Liver (tissue), 2 donors: ENCODE measurements at regions not wholly inside any gene's neighbourhood (a gene's known extent, or its start where the extent isn't known, plus 50 kb on each side); places are given as distances from the start of the nearest gene placed in this dataset.

Source experiments
- HNF4A ChIP-seq, 2 donors: conservative IDR thresholded peaks; 2 replicates each; pipeline ENCODE4 v1.6.1; 2016; ENCODE audit warnings: antibody characterized with exemption in 2 of 2, mild to moderate bottlenecking in 2 of 2
- RAD21 ChIP-seq, 2 donors: IDR thresholded peaks; 2 replicates each; pipeline ENCODE4 v1.6.1; 2016; ENCODE audit warnings: antibody characterized with exemption in 2 of 2, mild to moderate bottlenecking in 2 of 2
- donor health status: healthy.

DNA sequence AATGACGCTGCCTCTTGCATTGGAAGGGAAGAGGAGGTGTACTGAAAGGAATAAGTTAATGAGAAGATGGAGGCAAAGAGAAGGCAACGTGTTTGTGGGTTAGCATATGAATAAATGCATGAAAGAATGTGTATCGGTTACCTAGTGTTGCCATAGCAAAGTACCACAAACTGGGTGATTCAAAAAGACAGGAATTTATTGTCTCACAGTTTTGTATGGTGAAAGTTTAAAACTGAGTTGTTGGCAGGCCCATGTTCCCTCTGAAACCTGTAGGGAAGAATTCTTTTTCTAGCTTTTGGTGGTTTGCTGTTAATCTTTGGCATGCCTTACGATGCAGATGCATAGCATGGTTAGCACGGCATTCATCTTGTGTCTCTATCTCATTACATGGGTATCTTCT lies 729.9 kb downstream of the MECOM start:
- TF ChIP-seq HNF4A (conservative IDR thresholded peaks at IDR 0.05) (no peak), RAD21 (IDR thresholded peaks at IDR 0.05) (no peak)
